NT2/D1 (cell line): ENCODE measurements at regions not wholly inside any gene's neighbourhood (a gene's known extent, or its start where the extent isn't known, plus 50 kb on each side); places are given as distances from the start of the nearest gene placed in this dataset.

ENCODE experiments used
- DNase-seq: peaks from one replicate; pipeline ENCODE4 v3.0.0-alpha.2; 2011; ENCODE audit warnings: low read depth, low spot score
- H3K27me3 ChIP-seq: 2 replicates; pipeline ENCODE4 v1.6.0; 2011; ENCODE audit warnings: mild to moderate bottlenecking; ENCODE audit not compliant: insufficient read length, insufficient read depth
- H3K36me3 ChIP-seq: 2 replicates; pipeline ENCODE4 v1.6.1; 2011; ENCODE audit warnings: mild to moderate bottlenecking, low read length, mixed read lengths; ENCODE audit not compliant: insufficient read depth, insufficient read length
- H3K4me1 ChIP-seq: 2 replicates; pipeline ENCODE4 v1.5.1; 2011; ENCODE audit not compliant: insufficient read depth, insufficient read length
- H3K4me3 ChIP-seq: 2 replicates; pipeline ENCODE4 v1.5.1; 2011; ENCODE audit warnings: low read depth; ENCODE audit not compliant: insufficient read length
- H3K9ac ChIP-seq: 2 replicates; pipeline ENCODE4 v1.6.0; 2011; ENCODE audit warnings: low read depth; ENCODE audit not compliant: insufficient read length
- H3K9me3 ChIP-seq: 2 replicates; pipeline ENCODE4 v1.5.1; 2011; ENCODE audit warnings: mild to moderate bottlenecking, low read length; ENCODE audit not compliant: insufficient read depth
- SUZ12 ChIP-seq: IDR thresholded peaks from 2 replicates; pipeline ENCODE4 v1.6.1; 2011; ENCODE audit not compliant: insufficient read length, insufficient read depth; ENCODE audit errors: extremely low read depth
- YY1 ChIP-seq: IDR thresholded peaks from 2 replicates; pipeline ENCODE4 v1.6.1; 2011; ENCODE audit not compliant: insufficient read length, insufficient read depth
- ZNF274 ChIP-seq: IDR thresholded peaks from 2 replicates; pipeline ENCODE4 v1.6.1; 2011; ENCODE audit warnings: mild to moderate bottlenecking, low read depth, low read length

DNA sequence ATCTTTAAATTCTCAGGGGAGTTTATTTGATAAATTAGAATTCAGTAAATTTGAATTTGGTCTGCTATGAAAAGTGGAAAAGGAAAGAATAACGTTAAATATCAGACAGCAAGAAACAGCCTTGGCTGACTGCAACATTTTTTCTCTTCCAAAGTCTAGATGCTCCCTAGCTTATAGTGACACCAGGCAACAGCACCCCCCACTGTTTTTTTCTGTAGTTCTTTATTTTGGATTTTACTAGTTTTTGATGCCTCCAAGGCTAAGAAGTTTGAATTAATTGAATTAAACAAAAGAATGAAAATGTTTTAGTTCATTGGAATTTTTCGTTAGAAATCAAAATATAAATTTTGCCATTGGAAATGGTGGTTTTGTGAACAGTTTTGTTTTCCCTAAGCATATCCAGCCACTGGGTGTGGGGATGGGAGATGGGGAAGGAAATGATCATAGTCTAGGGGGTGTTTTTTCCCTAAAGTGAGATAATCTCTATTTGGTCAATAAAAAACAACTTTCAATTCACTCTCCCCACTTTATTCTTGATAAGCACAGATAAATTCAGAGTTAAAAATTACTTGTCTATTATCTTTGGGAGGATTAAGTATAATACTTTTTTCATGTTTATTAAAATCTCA is 199.3 kb upstream of the CD180 start:
- TF ChIP-seq ZNF274 = no peak
- TF ChIP-seq YY1 = no peak
- no peak for TF ChIP-seq SUZ12
- no peak for DNase-seq

GRCh38 chr5:67393211-67393610 is 196.6 kb upstream of the CD180 start:
- TF ChIP-seq ZNF274 (no peak), YY1 (no peak), SUZ12 (no peak)
- Histone ChIP-seq H3K4me1 (no peaks in the 10 kb centered on the region), H3K36me3 (no peaks in the 10 kb centered on the region), H3K9me3 (no peaks in the 10 kb centered on the region), H3K27me3 (no peaks in the 10 kb centered on the region), H3K4me3 (no peak overlapping the region), H3K9ac (no peak overlapping the region)
- DNase-seq = no peak

More for the DNA sequence above, 199.3 kb upstream of the CD180 start:
- Histone ChIP-seq H3K9me3 (no peaks in the 10 kb centered on the region), H3K9ac (no peak overlapping the region), H3K4me3 (no peak overlapping the region), H3K4me1 (no peaks in the 10 kb centered on the region), H3K36me3 (no peaks in the 10 kb centered on the region), H3K27me3 (no peaks in the 10 kb centered on the region)

- no peaks in the 10 kb centered on the region for H3K4me1 ChIP-seq
- H3K27me3 ChIP-seq = no peaks in the 10 kb centered on the region
- no peak overlapping the region for H3K9ac ChIP-seq
- DNase-seq = no peak
- H3K36me3 ChIP-seq = no peaks in the 10 kb centered on the region
- H3K4me3 ChIP-seq = no peak overlapping the region
- no peak for TF ChIP-seq YY1
- TF ChIP-seq SUZ12 = no peak
- no peak for TF ChIP-seq ZNF274
- no peaks in the 10 kb centered on the region for H3K9me3 ChIP-seq
Observed at GRCh38 chr5:67390935-67391334, 194.3 kb upstream of the CD180 start.

- Histone ChIP-seq H3K4me1 (no peaks in the 10 kb centered on the region), H3K36me3 (no peaks in the 10 kb centered on the region), H3K9me3 (no peaks in the 10 kb centered on the region), H3K9ac (no peak overlapping the region), H3K4me3 (no peak overlapping the region), H3K27me3 (no peaks in the 10 kb centered on the region)
- no peak for DNase-seq
- TF ChIP-seq SUZ12 (no peak), YY1 (no peak), ZNF274 (no peak)
Observed at GRCh38 chr5:67383451-67383850, 186.9 kb upstream of the CD180 start.

DNA sequence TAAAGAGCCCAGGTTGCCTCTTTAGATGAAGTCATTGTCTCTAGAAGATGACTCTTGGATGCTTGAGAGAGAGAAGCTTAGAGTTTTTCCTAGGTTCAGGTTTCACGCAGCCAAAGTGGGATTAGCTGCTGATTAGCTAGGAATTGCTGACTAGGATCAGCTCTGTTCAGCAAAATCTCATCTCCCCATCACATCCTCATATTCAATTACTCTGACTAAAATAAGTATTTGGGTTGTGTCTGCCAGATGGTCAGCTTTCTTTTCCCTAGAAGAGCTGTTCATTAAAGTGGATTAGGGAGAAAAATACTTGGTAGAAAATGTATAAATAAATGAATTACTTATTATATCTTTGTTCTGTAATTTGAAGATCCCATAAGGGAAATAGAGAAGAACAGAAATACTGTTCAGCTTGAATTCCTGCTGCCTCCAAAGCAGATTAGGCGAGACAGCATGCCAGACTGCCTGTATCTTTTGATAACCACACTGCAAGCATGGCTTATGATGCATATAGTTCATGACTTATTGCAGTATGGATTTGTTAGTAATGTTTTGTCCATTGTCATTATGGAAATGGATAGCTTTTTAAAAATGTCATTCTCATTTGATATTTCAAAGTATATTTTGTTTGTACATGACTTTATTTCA is 184.8 kb upstream of the CD180 start:
- TF ChIP-seq SUZ12 = no peak
- no peak for TF ChIP-seq ZNF274
- no peak for TF ChIP-seq YY1
- no peak for DNase-seq
- H3K4me3 ChIP-seq = no peak overlapping the region

GRCh38 chr5:67380431-67380830 is 183.8 kb upstream of the CD180 start:
- H3K27me3 ChIP-seq = no peaks in the 10 kb centered on the region
- H3K4me3 ChIP-seq = no peak overlapping the region
- DNase-seq = no peak
- H3K9ac ChIP-seq = no peak overlapping the region
- no peaks in the 10 kb centered on the region for H3K36me3 ChIP-seq
- H3K4me1 ChIP-seq = no peaks in the 10 kb centered on the region
- TF ChIP-seq ZNF274 (no peak), YY1 (no peak), SUZ12 (no peak)
- peaks cover 3% of the 10 kb centered on the region; the same call in 1 of the 2 replicates for H3K9me3 ChIP-seq

More for the DNA sequence above, 184.8 kb upstream of the CD180 start:
- Histone ChIP-seq H3K9ac (no peak overlapping the region), H3K9me3 (no peaks in the 10 kb centered on the region), H3K4me1 (no peaks in the 10 kb centered on the region), H3K27me3 (no peaks in the 10 kb centered on the region), H3K36me3 (no peaks in the 10 kb centered on the region)

- no peak for TF ChIP-seq SUZ12
- TF ChIP-seq ZNF274 = no peak
- TF ChIP-seq YY1 = no peak
- Histone ChIP-seq H3K9ac (no peak overlapping the region), H3K9me3 (peaks cover 4% of the 10 kb centered on the region; the same call in 1 of the 2 replicates), H3K27me3 (no peaks in the 10 kb centered on the region), H3K36me3 (no peaks in the 10 kb centered on the region), H3K4me3 (no peak overlapping the region), H3K4me1 (no peaks in the 10 kb centered on the region)
- DNase-seq = no peak
Observed at GRCh38 chr5:67379753-67380152, 183.2 kb upstream of the CD180 start.
